Liver (tissue), 3 donors: ENCODE measurements at regions not wholly inside any gene's neighbourhood (a gene's known extent, or its start where the extent isn't known, plus 50 kb on each side); places are given as distances from the start of the nearest gene placed in this dataset.
"Not testable (repeated sequence)": the region's sequence is repeated elsewhere in the genome, so short reads cannot be mapped to it uniquely, and the experiment has no call there.

Experiments
- ATF3 ChIP-seq: IDR thresholded peaks from 2 replicates; pipeline ENCODE4 v1.6.1; 2016; ENCODE audit warnings: antibody characterized with exemption
- CTCF ChIP-seq: fragments of 150-350 bp; IDR thresholded peaks from 2 replicates; pipeline ENCODE4 v1.5.1; 2017; ENCODE audit warnings: improper control_type of control experiment, low read depth, low read length; ENCODE audit not compliant: missing input control
- EGR1 ChIP-seq, 2 donors: IDR thresholded peaks; 2 replicates each; pipeline ENCODE4 v1.6.1; 2016 to 2018; ENCODE audit warnings: antibody characterized with exemption in 2 of 2, low read depth in 2 of 2
- GABPA ChIP-seq, 2 donors: IDR thresholded peaks in 1 of 2; conservative IDR thresholded peaks in 1 of 2; 2 replicates each; pipeline ENCODE4 v1.6.1; 2016; ENCODE audit warnings: antibody characterized with exemption in 2 of 2, mild to moderate bottlenecking in 1 of 2, moderate library complexity in 1 of 2
- HNF4A ChIP-seq, 2 donors: conservative IDR thresholded peaks; 2 replicates each; pipeline ENCODE4 v1.6.1; 2016; ENCODE audit warnings: antibody characterized with exemption in 2 of 2, mild to moderate bottlenecking in 2 of 2
- JUND ChIP-seq, 2 donors: IDR thresholded peaks; 2 replicates each; pipeline ENCODE4 v1.6.1; 2016; ENCODE audit warnings: antibody characterized with exemption in 2 of 2
- MAX ChIP-seq: IDR thresholded peaks from 2 replicates; pipeline ENCODE4 v1.6.1; 2016; ENCODE audit warnings: antibody characterized with exemption
- RAD21 ChIP-seq, 2 donors: IDR thresholded peaks; 2 replicates each; pipeline ENCODE4 v1.6.1; 2016; ENCODE audit warnings: antibody characterized with exemption in 2 of 2, mild to moderate bottlenecking in 2 of 2
- REST ChIP-seq: IDR thresholded peaks from 2 replicates; pipeline ENCODE4 v1.6.1; 2016; ENCODE audit warnings: antibody characterized with exemption, mild to moderate bottlenecking
- SP1 ChIP-seq: IDR thresholded peaks from 2 replicates; pipeline ENCODE4 v1.6.1; 2018; ENCODE audit warnings: antibody characterized with exemption, mild to moderate bottlenecking
- ZBTB33 ChIP-seq: IDR thresholded peaks from 2 replicates; pipeline ENCODE4 v1.6.1; 2016; ENCODE audit warnings: antibody characterized with exemption
- donor health status: healthy.
- donor health status: healthy.

GRCh38 chr4:189586908-189587632, 353.6 kb upstream of the FRG1 start:
- TF ChIP-seq CTCF; MAX; EGR1 (IDR thresholded peaks at IDR 0.05; ENCODE audit: low read depth in 2 of 2); REST; HNF4A (conservative IDR thresholded peaks at IDR 0.05); RAD21 (IDR thresholded peaks at IDR 0.05); GABPA (IDR thresholded peaks at IDR 0.05 in 1 of 2, conservative IDR thresholded peaks at IDR 0.05 in 1 of 2); ATF3; ZBTB33; SP1; JUND (IDR thresholded peaks at IDR 0.05): not testable (repeated sequence)
